Stimulated activated CD8-positive, alpha-beta memory T cell treated with anti-CD3 and anti-CD28 coated beads, Interleukin-7, amount 100 ng/mL, for 48 hours (primary cell): ENCODE measurements at regions not wholly inside any gene's neighbourhood (a gene's known extent, or its start where the extent isn't known, plus 50 kb on each side); places are given as distances from the start of the nearest gene placed in this dataset.
"Not testable (repeated sequence)": the region's sequence is repeated elsewhere in the genome, so short reads cannot be mapped to it uniquely, and the experiment has no call there.

Experiments used
- DNase-seq, 2 donors: peaks; one replicate each; pipeline ENCODE4 v3.0.0-alpha.2; 2020; ENCODE audit warnings: low read depth in 1 of 2; ENCODE audit errors: extremely low read depth in 1 of 2

DNA sequence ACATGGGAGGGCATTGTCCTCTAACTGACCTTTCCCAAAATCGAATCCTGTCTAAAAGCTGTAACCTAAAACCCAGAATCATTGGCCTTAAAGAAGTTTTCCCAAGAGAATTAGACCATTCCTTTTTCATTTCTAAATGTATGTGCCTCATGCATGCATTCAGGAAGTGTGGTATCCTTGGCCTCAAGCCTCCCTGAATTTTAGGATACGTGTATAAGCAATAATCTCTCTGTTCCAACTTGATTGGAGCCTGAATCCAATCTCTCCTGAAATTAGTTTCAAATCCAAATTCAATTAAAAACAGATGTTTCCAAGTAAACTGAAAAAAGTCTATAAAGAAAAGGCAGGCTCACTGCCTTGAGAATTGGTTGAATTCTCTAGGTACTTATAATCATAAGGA lies 86.0 kb upstream of the VEPH1 start:
- DNase-seq: no peak

DNA sequence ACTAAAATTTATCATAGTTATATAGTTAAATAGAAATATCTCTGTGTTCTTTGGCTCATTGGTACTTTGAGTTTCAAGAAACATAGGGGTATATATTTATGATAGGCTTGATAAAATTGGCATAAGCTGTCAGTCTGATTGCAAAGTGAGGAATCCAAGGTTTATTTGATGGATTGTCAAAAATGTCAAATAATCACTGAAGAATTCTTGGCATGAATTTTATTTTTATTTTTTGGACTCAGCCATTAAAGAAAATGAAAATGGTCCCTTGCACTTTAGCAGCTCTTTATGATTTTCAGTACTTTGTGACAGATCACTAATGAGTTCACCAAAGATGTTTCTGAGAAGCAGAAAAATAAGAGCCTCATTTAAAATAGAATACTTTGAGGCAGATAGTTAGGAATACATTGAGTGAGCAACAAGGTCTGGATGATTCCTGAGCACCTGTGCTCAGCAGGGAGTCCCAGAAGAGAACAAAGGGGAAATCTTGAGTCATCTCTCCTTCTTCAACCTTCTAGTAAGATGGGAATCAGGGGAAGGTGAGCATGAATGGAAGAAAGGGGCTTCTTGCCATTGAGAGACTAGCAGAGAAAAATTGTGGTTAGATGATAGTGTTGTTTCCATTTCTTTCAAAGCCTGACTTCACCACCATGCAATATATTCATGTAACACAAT lies 85.3 kb upstream of the VEPH1 start:
- no peak for DNase-seq

DNA sequence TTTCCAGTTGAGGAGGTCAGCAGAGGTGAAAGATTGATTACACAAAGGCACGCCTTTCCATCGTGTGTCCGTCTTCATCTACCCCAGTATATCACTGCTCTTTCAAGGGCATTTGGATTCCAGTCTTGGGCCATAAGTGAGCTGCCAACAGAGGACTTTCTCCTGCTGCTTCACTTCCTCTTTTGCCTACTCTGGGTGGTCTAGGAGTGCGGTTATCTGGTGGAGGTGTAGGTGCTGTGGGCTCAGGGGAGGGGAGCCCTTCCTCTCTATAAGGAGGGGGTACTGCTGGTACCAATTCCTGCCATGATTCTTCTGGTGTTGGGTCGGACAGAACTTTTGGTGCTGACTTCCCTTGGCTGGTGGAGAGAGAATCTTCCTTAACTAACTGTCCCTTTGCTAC lies 83.1 kb upstream of the VEPH1 start:
- DNase-seq: no peak

DNA sequence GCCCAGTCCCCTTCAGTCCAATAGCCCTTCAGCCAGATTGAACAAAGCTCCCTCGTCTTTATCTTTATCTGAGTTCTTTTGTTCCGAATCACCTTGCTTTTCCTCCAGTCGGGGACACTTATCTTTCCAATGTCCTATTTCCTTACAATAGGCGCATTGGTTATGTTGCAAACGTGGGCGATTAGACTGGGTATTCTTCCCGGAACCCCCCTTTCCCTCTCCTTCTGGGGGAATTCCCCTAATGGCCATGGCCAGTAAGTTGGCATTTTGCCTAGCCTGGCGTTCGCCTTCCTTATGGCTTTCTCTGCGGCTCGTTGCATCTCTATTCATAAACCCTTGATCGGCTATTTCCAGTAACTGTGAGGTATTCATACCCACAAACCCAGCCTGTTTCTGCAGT lies 82.2 kb upstream of the VEPH1 start:
- DNase-seq: no peak

DNA sequence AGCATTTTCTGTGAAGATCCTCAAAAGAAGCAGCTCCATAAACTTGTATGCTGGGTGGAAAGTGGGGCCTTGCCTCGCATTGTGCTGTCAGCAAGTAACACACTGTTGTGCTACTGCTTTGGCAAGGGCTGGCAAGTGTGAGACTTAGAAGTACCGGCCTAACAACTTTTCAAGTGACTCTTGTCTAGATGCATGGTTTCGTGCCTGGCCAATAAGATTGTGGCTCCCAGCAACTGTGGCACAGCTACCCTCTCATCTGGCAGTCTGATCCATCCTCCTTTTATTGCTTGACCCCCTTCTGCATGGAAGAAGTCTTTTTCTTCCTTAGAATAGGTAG lies 79.4 kb upstream of the VEPH1 start:
- no peak for DNase-seq

DNA sequence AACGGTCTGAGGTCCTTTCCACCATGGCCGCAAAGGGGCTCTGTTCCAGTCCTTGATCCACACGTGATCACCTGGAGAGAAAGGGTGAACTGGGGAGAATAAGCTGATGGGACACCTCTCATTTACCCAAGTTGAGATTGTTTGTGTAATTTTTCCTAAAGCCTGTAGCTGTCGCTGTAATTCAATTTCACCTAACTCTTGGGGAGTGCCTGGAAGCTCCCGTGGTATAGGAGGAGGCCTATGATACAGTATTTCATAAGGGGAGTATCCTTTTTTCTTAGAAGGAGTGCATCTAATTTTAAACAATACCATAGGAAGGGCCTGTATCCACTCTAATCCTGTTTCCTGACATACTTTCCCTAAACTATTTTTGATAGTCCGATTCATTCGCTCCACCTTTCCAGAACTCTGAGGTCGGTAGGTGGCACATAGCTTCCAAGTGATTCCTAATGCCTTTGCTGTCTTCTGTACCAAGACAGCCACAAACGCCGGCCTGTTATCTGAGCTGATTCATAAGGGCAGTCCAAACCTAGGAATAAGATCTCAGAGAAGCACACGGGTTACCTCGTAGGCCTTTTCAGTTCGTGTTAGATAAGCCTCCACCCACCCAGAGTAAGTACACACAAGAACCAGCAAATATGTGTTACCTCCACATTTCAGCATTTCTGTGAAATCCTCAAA lies 78.9 kb upstream of the VEPH1 start:
- not testable (repeated sequence) for DNase-seq

DNA sequence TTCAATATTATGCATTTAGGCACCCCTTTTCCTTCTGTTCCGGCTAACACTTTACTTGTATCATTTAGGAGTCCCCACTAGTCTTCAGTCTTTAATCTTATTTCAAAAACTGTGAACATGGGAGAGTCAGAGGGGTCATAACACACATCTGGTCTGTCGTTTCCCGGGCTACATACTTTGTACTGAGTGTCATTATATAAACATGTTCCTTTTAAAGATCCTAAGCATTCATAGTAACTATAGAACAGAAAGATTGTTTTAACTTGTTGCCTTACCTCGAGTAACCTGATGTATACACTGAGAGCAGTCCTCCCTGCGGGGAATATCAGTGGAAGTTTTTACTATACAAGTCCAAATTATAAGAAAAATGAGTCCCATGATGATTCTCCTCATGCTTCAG lies 78.2 kb upstream of the VEPH1 start:
- no peak for DNase-seq

DNA sequence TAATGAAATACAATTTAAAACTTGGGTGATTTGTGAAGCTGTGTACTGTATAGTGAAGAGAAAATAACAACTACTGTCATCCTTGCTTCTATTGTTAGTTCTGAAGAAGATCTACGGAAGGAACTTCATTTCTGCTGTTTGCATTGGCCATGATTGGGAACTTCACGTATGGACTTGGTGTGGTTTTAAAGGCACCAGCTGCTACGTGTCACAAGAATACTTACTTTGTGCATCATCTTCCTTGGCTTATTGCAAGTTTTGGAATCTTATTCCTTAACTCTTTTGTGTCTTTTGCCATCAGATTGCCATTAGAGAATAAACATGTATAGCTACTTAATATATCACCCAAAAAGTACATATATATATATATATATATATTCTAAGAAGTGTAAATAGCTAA lies 75.0 kb upstream of the VEPH1 start:
- no peak for DNase-seq

DNA sequence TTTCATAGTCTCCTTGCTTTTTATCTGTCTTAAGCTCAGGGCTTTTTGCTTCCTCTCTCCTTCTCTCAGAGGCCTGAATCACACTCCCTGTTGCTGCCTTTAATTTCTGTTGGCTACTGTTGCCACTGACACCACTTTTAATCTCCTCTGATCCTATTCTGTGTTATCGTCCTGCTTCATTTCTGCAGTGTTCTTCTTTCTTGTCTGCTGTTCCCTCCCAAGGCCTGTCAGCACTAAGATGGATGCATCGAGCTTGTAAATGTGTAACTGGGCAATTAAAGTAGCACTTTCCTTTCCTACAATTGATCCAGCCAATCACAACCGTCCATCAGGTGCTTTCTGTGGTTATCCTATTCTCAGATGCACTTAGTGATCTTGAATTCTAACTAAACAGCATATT lies 71.3 kb upstream of the VEPH1 start:
- no peak for DNase-seq

DNA sequence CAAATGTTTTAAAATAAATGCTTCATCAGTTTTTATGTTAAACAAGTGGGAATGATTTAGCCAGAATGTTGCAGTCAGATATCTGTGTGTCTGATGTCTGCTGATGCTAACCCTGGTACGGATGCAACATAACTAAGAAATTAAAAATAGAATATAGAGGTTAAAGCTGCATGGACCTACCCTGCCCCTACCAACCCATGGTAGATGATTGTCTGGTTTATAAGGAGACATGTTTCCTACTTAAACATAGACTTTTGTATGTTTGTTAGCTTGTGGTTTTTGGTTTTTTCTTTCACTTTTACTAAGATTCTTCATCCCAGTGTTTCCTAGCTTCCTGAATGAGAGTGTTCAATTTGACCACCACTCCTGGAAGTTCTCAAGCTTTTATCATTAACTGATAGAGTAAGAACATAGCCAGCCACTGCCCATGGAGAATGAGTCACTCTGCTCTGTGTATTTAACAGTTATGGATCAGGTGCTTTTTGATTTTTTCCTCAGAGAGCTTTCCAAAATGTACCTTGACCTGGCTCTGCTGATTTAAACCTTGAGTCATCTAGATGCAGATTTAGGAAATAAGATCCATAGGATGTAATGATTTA lies 70.7 kb upstream of the VEPH1 start:
- no peak for DNase-seq

DNA sequence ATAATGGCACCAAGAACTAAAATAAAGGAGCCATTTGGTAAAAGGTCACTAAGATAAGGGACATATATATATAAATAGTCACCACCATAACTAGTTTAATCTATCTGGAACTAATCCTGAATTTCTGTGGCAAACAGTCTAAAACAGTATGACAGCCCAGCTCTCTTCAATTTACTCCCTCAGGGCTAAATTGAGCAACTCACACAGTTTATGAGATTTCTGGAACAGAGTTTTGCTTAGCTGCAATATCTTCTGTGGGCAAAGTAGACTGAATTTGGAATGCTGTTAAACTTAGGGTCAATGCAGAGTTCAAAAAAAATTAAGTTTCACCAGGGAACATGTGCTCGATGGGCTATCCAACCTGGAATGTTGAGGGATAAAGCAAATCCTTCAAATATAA lies 70.1 kb upstream of the VEPH1 start:
- DNase-seq: no peak

DNA sequence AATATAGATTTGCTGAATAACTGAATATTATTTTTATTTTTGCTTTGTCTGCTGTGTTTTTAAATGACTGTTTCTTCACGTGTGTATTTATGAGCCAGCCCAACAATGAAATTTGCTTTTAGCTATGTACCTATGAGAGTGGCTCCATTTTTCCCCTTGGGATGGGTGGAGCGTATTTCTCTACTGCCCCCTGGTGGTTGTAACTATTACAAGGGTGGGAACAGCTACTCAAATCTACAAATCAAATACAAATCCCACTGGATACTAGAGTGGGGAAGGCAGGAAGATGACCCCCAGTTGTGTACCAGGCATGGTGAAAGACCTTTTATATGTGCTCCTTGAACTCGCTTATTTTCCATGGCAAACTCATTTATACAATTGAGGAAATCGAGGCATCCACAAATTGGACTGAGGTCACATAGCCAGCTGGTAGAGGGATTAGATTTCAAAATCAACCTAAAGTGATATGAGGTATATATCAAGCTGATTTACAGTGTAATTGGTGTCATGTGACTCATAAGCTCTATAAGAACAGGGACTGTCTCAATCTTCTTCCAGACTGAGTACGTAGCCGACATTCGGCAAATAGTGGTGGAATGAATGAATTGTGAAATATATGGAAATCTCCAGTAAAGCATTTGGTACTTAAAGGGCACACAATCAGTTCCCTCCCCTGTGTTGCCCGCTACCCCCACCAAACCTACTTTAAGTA lies 69.5 kb upstream of the VEPH1 start:
- DNase-seq: no peak

DNA sequence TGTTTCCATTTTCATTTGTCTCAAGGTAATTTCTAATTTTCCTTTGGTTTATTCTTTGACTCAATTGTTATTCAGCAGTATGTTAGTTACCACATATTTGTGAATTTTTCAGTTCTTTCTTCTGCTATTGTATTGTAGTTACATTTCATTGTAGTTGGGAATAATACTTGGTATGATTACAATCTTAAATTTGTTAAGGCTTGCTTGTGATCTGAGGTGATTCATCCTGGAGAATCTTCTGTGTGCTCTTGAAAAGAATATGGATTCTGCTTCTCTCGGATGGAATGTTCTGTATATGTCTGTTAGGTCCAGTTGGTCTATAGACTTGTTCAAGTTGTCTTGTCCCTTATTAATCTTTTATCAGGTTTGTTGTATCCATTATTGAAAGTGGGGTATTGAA lies 63.4 kb upstream of the VEPH1 start:
- DNase-seq: no peak

DNA sequence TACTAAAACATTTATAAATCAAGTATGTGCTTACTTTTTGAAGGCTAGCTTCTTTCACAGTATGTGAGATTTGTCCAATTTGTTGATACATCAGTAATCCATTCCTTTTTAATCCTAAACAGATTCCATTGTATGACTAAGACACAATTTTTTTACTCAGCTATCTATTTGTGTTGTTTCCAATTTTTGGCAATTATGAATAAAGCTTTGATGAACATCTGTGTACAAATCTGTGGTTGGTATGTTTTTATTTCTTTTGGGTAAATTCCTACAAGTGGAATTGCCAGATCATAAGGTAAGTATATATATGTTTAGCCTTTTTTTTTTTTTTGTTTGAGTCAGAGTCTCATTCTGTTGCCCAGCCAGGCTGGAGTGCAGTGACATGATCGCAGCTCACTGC lies 56.2 kb upstream of the VEPH1 start:
- no peak for DNase-seq
